ENCODE measurements at regions not wholly inside any gene's neighbourhood (a gene's known extent, or its start where the extent isn't known, plus 50 kb on each side); places are given as distances from the start of the nearest gene placed in this dataset.

DNA sequence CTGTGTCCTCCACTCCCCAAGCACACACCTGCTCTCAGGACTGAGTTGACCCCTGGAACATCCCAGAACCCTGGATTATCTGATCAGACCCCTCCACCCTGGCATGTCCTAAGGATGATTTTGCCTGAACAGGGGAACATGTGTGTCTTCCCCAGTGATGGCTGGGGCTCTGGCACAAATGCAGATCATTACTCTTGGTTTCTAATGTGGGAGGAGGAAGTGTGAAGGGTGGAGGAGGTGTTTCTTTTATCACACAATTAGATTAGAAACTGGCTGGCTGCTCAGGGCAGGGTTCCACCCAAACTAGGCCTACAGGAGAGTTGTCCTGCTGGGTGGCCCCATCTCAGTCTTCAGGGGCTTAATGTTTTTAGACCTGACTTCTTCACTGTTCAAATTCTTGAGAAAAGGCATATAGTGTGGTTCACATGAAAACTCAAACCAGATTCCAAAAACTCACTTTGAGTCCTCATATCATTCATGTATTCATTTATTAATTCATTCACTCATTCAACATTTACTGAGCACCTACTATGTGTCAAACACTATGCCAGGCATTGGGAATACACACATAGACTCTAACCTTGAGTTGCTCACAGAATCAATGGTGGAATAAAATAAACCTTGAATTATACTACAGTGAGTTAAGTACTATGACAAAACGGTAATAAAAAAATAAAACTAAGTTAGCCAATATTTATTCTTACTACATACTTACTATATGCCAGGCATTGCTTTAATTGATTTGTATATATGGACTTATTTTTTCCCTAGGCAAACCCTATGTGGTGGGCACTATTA lies 221.8 kb upstream of the JUN start:
- no peak for DNase-seq (ENCODE audit: low read depth)
- TF ChIP-seq MAX (IDR thresholded peaks at IDR 0.05; ENCODE audit: low read depth, low read length) (no peak), POLR2A (IDR thresholded peaks at IDR 0.05; ENCODE audit: extremely low read depth, insufficient read length) (no peak), MYC (IDR thresholded peaks at IDR 0.05; ENCODE audit: low read depth, low read length) (no peak)
- TF ChIP-seq, protein P1, sequence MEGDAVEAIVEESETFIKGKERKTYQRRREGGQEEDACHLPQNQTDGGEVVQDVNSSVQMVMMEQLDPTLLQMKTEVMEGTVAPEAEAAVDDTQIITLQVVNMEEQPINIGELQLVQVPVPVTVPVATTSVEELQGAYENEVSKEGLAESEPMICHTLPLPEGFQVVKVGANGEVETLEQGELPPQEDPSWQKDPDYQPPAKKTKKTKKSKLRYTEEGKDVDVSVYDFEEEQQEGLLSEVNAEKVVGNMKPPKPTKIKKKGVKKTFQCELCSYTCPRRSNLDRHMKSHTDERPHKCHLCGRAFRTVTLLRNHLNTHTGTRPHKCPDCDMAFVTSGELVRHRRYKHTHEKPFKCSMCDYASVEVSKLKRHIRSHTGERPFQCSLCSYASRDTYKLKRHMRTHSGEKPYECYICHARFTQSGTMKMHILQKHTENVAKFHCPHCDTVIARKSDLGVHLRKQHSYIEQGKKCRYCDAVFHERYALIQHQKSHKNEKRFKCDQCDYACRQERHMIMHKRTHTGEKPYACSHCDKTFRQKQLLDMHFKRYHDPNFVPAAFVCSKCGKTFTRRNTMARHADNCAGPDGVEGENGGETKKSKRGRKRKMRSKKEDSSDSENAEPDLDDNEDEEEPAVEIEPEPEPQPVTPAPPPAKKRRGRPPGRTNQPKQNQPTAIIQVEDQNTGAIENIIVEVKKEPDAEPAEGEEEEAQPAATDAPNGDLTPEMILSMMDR (IDR thresholded peaks at IDR 0.05; ENCODE audit: low read depth, low read length) = no peak
- no peak overlapping the region for H3K4me3 ChIP-seq (ENCODE audit: low read depth, low read length)

DNA sequence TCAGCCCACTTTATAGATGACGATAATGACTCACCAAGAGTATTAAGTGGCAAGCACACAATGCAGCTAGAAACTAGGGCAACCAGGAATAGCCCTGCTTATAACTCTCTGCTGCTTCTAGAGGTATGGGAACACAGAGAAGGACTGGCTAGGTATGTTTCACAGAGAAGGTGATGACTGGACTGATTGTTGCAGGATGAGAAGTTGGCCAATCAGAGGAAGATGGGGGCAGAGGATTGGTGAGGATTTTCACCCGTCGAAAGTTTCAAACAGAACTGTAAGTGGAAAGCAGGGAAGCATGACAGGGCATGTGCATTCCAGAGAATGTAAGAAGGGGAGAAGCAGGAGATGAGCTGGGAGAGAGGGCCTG lies 222.4 kb upstream of the JUN start:
- TF ChIP-seq MAX (IDR thresholded peaks at IDR 0.05; ENCODE audit: low read depth, low read length) = no peak
- TF ChIP-seq POLR2A (IDR thresholded peaks at IDR 0.05; ENCODE audit: extremely low read depth, insufficient read length) = no peak
- TF ChIP-seq, protein P1 (IDR thresholded peaks at IDR 0.05; ENCODE audit: low read depth, low read length) = no peak
- TF ChIP-seq MYC (IDR thresholded peaks at IDR 0.05; ENCODE audit: low read depth, low read length) = no peak
- H3K4me3 ChIP-seq (ENCODE audit: low read depth, low read length) = no peak overlapping the region
- DNase-seq (ENCODE audit: low read depth) = no peak

DNA sequence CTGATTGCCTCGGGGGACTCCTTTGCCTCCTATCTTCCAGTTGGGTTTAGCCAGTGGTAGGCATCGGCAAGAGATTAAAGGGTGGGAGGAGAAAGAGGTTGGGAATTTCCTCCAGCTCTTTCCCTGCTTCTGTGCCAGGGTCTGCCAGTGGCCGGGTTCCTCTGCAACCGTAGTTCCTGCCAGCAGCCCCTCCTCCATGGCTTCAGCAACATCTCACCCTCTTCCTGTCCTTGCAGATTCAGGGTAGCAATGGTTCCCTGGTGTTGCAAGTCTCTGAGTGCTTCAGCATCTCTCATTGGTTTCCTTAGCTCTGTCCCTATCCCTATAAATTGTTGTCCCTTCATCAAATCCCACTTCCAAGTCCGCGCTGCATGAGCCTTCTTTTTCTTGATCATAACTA lies 223.1 kb upstream of the JUN start:
- TF ChIP-seq, protein P1 (IDR thresholded peaks at IDR 0.05; ENCODE audit: low read depth, low read length) = no peak
- TF ChIP-seq MAX (IDR thresholded peaks at IDR 0.05; ENCODE audit: low read depth, low read length) (no peak), POLR2A (IDR thresholded peaks at IDR 0.05; ENCODE audit: extremely low read depth, insufficient read length) (no peak), MYC (IDR thresholded peaks at IDR 0.05; ENCODE audit: low read depth, low read length) (no peak)
- no peak for DNase-seq (ENCODE audit: low read depth)
- H3K4me3 ChIP-seq (ENCODE audit: low read depth, low read length) = no peak overlapping the region

DNA sequence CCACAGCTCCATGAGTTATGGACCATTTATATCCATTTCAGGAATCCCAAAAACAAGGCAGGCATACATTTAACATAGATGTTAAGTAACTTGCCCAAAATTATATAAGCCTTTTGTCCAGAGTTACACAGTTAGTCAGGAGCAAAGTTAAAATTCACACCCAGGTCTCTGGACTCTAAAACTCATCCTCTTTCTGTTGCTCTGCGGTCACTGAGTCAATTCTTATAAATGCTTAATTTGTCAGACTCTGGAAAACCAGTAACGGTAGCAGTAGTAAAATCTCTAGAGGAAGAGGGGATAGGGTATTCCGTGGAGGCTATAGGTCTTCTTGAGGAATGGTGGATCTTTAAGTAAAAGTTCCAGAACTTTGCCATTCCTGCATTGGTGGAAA lies 223.6 kb upstream of the JUN start:
- TF ChIP-seq MAX (IDR thresholded peaks at IDR 0.05; ENCODE audit: low read depth, low read length) (no peak), POLR2A (IDR thresholded peaks at IDR 0.05; ENCODE audit: extremely low read depth, insufficient read length) (no peak)
- TF ChIP-seq, protein P1 (IDR thresholded peaks at IDR 0.05; ENCODE audit: low read depth, low read length) = no peak
- no peak overlapping the region for H3K4me3 ChIP-seq (ENCODE audit: low read depth, low read length)
- DNase-seq (ENCODE audit: low read depth) = no peak

GRCh38 chr1:59007820-59008598 lies 224.2 kb upstream of the JUN start:
- DNase-seq (ENCODE audit: low read depth) = no peak
- no peak overlapping the region for H3K4me3 ChIP-seq (ENCODE audit: low read depth, low read length)
- TF ChIP-seq MYC (IDR thresholded peaks at IDR 0.05; ENCODE audit: low read depth, low read length) (no peak), POLR2A (IDR thresholded peaks at IDR 0.05; ENCODE audit: extremely low read depth, insufficient read length) (no peak), MAX (IDR thresholded peaks at IDR 0.05; ENCODE audit: low read depth, low read length) (no peak)
- TF ChIP-seq, protein P1 (IDR thresholded peaks at IDR 0.05; ENCODE audit: low read depth, low read length) = no peak

Measured in NB4 (cell line).